Smooth muscle cell (in vitro differentiated cells): ENCODE measurements at regions not wholly inside any gene's neighbourhood (a gene's known extent, or its start where the extent isn't known, plus 50 kb on each side); places are given as distances from the start of the nearest gene placed in this dataset.

ENCODE experiments used
- DNase-seq: peaks from one replicate; lab custom pipeline; 2025; ENCODE audit not compliant: unreplicated experiment; lab: John Stamatoyannopoulos, UW
- H2AFZ ChIP-seq: fragments of 200-600 bp; sonication (generic); 2 replicates; pipeline ENCODE4 v1.6.0; 2016; ENCODE audit warnings: antibody characterized with exemption, low read depth, mild to moderate bottlenecking
- H3F3A ChIP-seq: fragments of 200-600 bp; sonication (generic); 2 replicates; pipeline ENCODE4 v1.6.0; 2017; ENCODE audit warnings: antibody characterized with exemption, low read depth
- H3K27ac ChIP-seq: fragments of 200-600 bp; sonication (generic); 2 replicates; pipeline ENCODE4 v1.5.1; 2016; ENCODE audit warnings: low read depth, mild to moderate bottlenecking
- H3K27me3 ChIP-seq: fragments of 200-600 bp; sonication (generic); 2 replicates; pipeline ENCODE4 v1.6.1; 2016; ENCODE audit warnings: low read depth, mild to moderate bottlenecking
- H3K36me3 ChIP-seq: fragments of 200-600 bp; sonication (generic); 2 replicates; pipeline ENCODE4 v1.5.1; 2016; ENCODE audit warnings: low read depth
- H3K4me1 ChIP-seq: fragments of 200-600 bp; sonication (generic); 2 replicates; pipeline ENCODE4 v1.5.1; 2016; ENCODE audit warnings: low read depth
- H3K4me2 ChIP-seq: fragments of 200-600 bp; sonication (generic); 2 replicates; pipeline ENCODE4 v1.6.0; 2016; ENCODE audit warnings: mild to moderate bottlenecking
- H3K4me3 ChIP-seq: fragments of 200-600 bp; sonication (generic); 2 replicates; pipeline ENCODE4 v1.5.1; 2016; ENCODE audit warnings: mild to moderate bottlenecking
- H3K79me2 ChIP-seq: fragments of 200-600 bp; sonication (generic); 2 replicates; pipeline ENCODE4 v1.6.0; 2016; ENCODE audit warnings: low read depth, mild to moderate bottlenecking
- H3K9ac ChIP-seq: fragments of 200-600 bp; sonication (generic); 2 replicates; pipeline ENCODE4 v1.6.0; 2016; ENCODE audit warnings: low read depth
- H3K9me3 ChIP-seq: fragments of 200-600 bp; sonication (generic); replicated peaks from 2 replicates; pipeline ENCODE4 v1.5.1; 2016; ENCODE audit warnings: low read depth
- H4K20me1 ChIP-seq: fragments of 200-600 bp; sonication (generic); 2 replicates; pipeline ENCODE4 v1.6.0; 2016; ENCODE audit warnings: low read depth
- WGBS: methylation state at CpG from one replicate; pipeline ENCODE4 v1.1.7; 2016; ENCODE audit warnings: low lambda C conversion rate; 5-methylcytosine and 5-hydroxymethylcytosine counted together
- TF ChIP-seq, protein P1 (sequence below): fragments of 200-600 bp; sonication (generic); IDR thresholded peaks from 2 replicates; pipeline ENCODE4 v1.5.1; 2017; ENCODE audit warnings: borderline replicate concordance, mild to moderate bottlenecking, antibody characterized with exemption; ENCODE audit not compliant: insufficient read depth, poor library complexity, severe bottlenecking

GRCh38 chr5:121158451-121158850 lies 693.2 kb upstream of the FTMT start:
- H3K4me3 ChIP-seq, result no peak overlapping the region
- DNase-seq, result no peak
- H3F3A ChIP-seq, result no peaks in the 10 kb centered on the region
- H3K27me3 ChIP-seq, result no peaks in the 10 kb centered on the region
- no peaks in the 10 kb centered on the region for H3K79me2 ChIP-seq
- H4K20me1 ChIP-seq, result no peaks in the 10 kb centered on the region
- no peaks in the 10 kb centered on the region for H3K4me1 ChIP-seq
- TF ChIP-seq, protein P1, sequence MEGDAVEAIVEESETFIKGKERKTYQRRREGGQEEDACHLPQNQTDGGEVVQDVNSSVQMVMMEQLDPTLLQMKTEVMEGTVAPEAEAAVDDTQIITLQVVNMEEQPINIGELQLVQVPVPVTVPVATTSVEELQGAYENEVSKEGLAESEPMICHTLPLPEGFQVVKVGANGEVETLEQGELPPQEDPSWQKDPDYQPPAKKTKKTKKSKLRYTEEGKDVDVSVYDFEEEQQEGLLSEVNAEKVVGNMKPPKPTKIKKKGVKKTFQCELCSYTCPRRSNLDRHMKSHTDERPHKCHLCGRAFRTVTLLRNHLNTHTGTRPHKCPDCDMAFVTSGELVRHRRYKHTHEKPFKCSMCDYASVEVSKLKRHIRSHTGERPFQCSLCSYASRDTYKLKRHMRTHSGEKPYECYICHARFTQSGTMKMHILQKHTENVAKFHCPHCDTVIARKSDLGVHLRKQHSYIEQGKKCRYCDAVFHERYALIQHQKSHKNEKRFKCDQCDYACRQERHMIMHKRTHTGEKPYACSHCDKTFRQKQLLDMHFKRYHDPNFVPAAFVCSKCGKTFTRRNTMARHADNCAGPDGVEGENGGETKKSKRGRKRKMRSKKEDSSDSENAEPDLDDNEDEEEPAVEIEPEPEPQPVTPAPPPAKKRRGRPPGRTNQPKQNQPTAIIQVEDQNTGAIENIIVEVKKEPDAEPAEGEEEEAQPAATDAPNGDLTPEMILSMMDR, result no peak
- H3K36me3 ChIP-seq, result no peaks in the 10 kb centered on the region
- no peaks in the 10 kb centered on the region for H3K9me3 ChIP-seq
- H3K27ac ChIP-seq, result no peak overlapping the region
- H3K9ac ChIP-seq, result no peak overlapping the region
- H3K4me2 ChIP-seq, result no peak overlapping the region
- no peak overlapping the region for H2AFZ ChIP-seq

- no peaks in the 10 kb centered on the region for H3F3A ChIP-seq
- H4K20me1 ChIP-seq, result no peaks in the 10 kb centered on the region
- no peaks in the 10 kb centered on the region for H3K27me3 ChIP-seq
- no peak overlapping the region for H2AFZ ChIP-seq
- 79% methylated on average over 1 of the region's 1 CpG for WGBS
- H3K9me3 ChIP-seq, result no peaks in the 10 kb centered on the region
- DNase-seq, result no peak
- no peaks in the 10 kb centered on the region for H3K36me3 ChIP-seq
- H3K4me3 ChIP-seq, result no peak overlapping the region
- no peaks in the 10 kb centered on the region for H3K79me2 ChIP-seq
- H3K4me1 ChIP-seq, result no peaks in the 10 kb centered on the region
- TF ChIP-seq, protein P1, result no peak
- no peak overlapping the region for H3K4me2 ChIP-seq
- H3K27ac ChIP-seq, result no peak overlapping the region
- no peak overlapping the region for H3K9ac ChIP-seq
These were observed 691.1 kb upstream of the FTMT start for GRCh38 chr5:121160591-121160990.

- Histone ChIP-seq H3K9me3 (no peaks in the 10 kb centered on the region), H4K20me1 (no peaks in the 10 kb centered on the region), H3K9ac (no peak overlapping the region), H3F3A (no peaks in the 10 kb centered on the region), H3K27ac (no peak overlapping the region), H3K79me2 (no peaks in the 10 kb centered on the region), H3K4me2 (no peak overlapping the region), H3K4me1 (no peaks in the 10 kb centered on the region), H3K36me3 (no peaks in the 10 kb centered on the region), H2AFZ (no peak overlapping the region), H3K27me3 (no peaks in the 10 kb centered on the region), H3K4me3 (no peak overlapping the region)
- WGBS, result 79% methylated on average over 10 of the region's 10 CpGs
- no peak for DNase-seq
- TF ChIP-seq, protein P1, result no peak
These were observed 687.0 kb upstream of the FTMT start for GRCh38 chr5:121164632-121165031.

- Histone ChIP-seq H3K4me3 (no peak overlapping the region), H2AFZ (no peak overlapping the region), H3K4me1 (no peaks in the 10 kb centered on the region), H3K27ac (no peak overlapping the region), H3K27me3 (no peaks in the 10 kb centered on the region), H3K79me2 (no peaks in the 10 kb centered on the region), H3K36me3 (no peaks in the 10 kb centered on the region), H3K4me2 (no peak overlapping the region), H3F3A (no peaks in the 10 kb centered on the region), H4K20me1 (no peaks in the 10 kb centered on the region), H3K9me3 (no peaks in the 10 kb centered on the region), H3K9ac (no peak overlapping the region)
- TF ChIP-seq, protein P1, result no peak
- no peak for DNase-seq
These were observed 680.3 kb upstream of the FTMT start for GRCh38 chr5:121171361-121171760.
